ENCODE measurements at regions not wholly inside any gene's neighbourhood (a gene's known extent, or its start where the extent isn't known, plus 50 kb on each side); places are given as distances from the start of the nearest gene placed in this dataset.

DNA sequence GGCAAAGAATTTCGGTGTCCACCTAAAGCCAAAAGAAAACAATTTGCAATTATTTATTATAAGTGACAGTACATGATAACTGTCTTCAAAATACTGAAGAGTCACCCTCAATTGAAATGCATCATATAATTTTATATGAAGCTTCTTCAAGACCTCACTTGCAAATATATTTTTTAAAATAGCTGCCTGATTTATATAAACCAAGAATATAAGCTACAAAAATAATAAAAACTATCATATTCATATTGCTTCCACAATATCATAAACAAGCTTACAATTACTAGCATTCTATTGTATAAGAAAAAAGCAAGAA is 144.1 kb downstream of the CETN3 start:
- TF ChIP-seq, protein P1, sequence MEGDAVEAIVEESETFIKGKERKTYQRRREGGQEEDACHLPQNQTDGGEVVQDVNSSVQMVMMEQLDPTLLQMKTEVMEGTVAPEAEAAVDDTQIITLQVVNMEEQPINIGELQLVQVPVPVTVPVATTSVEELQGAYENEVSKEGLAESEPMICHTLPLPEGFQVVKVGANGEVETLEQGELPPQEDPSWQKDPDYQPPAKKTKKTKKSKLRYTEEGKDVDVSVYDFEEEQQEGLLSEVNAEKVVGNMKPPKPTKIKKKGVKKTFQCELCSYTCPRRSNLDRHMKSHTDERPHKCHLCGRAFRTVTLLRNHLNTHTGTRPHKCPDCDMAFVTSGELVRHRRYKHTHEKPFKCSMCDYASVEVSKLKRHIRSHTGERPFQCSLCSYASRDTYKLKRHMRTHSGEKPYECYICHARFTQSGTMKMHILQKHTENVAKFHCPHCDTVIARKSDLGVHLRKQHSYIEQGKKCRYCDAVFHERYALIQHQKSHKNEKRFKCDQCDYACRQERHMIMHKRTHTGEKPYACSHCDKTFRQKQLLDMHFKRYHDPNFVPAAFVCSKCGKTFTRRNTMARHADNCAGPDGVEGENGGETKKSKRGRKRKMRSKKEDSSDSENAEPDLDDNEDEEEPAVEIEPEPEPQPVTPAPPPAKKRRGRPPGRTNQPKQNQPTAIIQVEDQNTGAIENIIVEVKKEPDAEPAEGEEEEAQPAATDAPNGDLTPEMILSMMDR (conservative IDR thresholded peaks at IDR 0.05; ENCODE audit: low read length) = peak; percentile 63; the same call in 1 of the 2 replicates
- no peak for TF ChIP-seq EZH2phosphoT487 (IDR thresholded peaks at IDR 0.05; ENCODE audit: borderline replicate concordance, low read depth, low read length)

All from OCI-LY7 (cell line).